VCaP (cell line): ENCODE measurements at regions not wholly inside any gene's neighbourhood (a gene's known extent, or its start where the extent isn't known, plus 50 kb on each side); places are given as distances from the start of the nearest gene placed in this dataset.

Experiments
- H3K27ac ChIP-seq: fragments of 450-650 bp; 2 replicates; pipeline ENCODE4 v1.5.1; 2017
- TF ChIP-seq, protein P1 (sequence below): fragments of 450-650 bp; conservative IDR thresholded peaks from 2 replicates; pipeline ENCODE4 v1.5.1; 2017; ENCODE audit warnings: mild to moderate bottlenecking, moderate library complexity

DNA sequence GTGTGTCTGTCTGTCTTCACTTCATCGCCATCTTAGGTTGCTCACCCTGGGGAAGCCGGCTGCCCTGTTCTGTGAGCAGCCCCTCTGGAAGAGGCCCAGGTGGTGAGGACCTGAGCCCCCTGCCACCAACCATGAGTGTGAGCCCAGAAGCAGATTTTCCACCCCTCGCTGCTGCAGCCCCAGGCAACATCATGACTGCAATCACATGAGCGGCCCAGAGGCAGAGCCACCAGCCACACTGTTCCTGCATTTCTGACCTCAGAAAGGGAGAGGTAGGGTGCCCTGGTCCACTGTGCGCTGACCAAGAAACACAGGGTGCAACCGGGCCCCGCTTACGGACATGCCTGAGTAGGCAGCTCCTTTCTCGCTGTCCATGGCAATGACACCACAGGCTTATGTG lies 92.3 kb upstream of the IQSEC1 start:
- TF ChIP-seq, protein P1, sequence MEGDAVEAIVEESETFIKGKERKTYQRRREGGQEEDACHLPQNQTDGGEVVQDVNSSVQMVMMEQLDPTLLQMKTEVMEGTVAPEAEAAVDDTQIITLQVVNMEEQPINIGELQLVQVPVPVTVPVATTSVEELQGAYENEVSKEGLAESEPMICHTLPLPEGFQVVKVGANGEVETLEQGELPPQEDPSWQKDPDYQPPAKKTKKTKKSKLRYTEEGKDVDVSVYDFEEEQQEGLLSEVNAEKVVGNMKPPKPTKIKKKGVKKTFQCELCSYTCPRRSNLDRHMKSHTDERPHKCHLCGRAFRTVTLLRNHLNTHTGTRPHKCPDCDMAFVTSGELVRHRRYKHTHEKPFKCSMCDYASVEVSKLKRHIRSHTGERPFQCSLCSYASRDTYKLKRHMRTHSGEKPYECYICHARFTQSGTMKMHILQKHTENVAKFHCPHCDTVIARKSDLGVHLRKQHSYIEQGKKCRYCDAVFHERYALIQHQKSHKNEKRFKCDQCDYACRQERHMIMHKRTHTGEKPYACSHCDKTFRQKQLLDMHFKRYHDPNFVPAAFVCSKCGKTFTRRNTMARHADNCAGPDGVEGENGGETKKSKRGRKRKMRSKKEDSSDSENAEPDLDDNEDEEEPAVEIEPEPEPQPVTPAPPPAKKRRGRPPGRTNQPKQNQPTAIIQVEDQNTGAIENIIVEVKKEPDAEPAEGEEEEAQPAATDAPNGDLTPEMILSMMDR = no peak
- no peak overlapping the region for H3K27ac ChIP-seq

DNA sequence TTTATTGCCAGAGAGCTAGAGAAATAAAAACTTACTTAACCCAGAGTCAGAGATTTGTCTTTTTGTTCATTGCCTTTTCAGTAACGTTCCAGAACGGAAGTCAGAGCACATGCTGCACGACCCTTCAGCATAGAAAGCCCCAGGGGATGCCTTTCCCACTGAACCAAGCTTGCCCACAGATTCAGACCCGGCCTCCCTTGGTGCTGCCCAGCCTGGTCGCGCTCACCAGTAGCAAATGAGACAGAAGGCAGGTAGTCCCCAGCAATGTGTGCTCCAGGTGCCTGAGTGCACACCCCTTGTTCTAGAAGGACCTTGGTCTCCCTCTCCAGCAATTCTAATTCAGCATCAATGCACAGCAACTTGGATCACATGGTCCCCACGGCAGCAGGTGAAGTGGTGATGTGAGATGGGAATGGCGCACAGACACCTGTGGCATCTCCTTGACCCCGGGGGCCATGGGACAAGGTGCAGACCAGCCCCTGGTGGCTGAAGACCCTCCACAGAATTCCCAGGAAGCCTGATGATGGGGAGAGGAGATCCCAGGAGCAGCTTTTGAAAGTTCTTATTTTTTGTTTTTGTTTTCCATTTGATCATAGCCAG lies 91.8 kb upstream of the IQSEC1 start:
- TF ChIP-seq, protein P1 = no peak
- no peak overlapping the region for H3K27ac ChIP-seq

DNA sequence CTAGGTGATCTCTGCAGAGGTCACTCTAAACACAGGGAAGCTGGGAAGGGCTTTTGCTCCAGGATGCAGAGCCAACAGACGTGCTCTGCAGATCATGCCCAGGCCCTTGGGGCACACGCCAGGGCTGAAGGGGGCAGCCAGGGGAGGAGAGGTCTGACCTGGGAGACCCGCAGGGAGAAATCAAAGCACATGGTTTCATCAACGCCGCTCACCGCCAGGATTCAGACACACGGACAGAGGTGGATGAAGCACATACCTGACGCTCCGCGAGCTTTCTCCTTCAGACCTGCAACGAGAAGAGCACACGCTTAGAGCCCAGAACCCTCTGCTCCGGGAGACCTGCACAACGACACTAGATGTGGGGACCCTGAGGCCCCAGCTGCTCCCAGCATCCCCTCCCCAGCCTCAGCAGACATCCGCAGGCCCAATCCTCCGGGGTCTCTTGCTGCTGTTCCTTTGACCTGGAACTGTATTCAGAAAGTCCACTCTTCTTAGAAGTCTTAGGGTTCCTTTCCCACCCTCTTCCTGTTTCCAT lies 90.7 kb upstream of the IQSEC1 start:
- H3K27ac ChIP-seq = no peak overlapping the region
- TF ChIP-seq, protein P1 = no peak

DNA sequence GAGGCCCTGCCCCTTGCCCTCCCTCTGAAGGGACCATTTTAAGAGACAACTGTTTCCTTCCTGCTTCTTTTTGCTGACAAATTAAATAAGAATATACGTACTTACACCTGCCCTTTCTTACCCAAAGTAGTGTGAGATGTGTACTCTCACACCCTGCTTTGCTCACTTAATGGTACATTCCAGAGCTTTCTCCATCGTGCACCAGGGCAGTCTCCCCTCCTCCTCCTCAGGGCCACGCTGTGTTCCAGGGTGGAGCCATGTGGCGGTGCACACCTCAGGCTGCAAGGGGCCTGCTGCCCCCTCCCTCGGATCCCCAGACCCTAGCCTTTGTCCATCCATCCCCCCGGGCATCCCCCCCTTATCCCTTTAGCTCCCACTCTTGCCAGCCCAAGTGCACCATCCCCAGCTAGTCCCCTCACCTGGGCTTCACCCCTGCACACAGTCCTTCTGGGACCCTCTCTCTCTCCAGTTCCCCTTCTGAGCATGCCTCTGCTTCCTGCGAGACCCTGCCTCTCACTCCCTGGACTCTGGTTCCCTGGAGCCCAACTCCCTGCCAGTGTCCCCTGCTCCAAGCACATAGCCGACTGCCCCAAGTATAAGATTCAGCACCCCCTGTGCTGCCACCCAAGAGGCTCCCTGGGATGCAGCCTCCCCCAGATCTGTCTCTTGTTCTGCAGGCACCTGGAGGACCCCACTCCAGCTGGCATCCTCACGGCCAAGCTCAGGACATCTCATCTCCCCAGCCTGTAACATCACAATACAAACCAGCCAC lies 89.5 kb upstream of the IQSEC1 start:
- TF ChIP-seq, protein P1 = no peak
- H3K27ac ChIP-seq = peak overlapping the region; percentile 13; the same call in 1 of the 2 replicates

DNA sequence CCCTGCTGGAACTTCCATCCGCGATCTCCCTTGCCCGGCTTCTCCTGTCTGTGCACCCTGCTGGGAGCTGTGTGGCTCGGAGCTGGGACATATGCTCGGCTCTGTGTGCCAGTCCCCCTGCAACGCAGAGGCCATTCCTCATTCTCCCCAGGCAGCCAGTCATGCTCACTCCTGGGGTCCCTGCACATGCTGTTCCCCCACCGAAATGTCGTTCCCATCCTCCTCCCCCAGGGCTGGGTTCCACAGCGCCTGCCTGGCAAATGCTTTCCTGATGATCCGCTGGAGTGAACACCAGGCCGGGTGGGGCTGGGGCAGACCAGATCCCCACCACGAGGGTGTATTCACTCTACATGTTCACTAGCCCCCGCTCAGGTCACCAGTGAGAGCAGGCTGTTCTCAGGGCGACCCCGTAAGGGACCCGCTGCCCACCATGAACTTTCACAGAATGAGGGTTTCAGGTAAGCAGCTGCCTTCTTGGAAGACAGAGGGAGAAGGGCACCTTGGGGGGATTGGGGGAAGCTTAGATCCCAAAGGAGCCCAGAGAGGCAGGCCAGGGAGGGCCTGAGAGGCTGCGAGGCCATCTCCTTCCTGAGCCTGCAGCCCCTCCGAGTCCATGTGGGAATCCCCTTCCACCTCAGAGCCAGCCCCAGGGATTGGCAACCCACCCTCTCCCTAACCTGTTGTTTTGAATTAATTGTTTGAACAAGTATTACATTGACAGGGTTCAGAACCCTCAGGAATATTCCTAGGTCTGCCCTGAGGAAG lies 88.7 kb upstream of the IQSEC1 start:
- H3K27ac ChIP-seq = peak overlapping the region; percentile 13; the same call in 1 of the 2 replicates
- TF ChIP-seq, protein P1 = no peak

DNA sequence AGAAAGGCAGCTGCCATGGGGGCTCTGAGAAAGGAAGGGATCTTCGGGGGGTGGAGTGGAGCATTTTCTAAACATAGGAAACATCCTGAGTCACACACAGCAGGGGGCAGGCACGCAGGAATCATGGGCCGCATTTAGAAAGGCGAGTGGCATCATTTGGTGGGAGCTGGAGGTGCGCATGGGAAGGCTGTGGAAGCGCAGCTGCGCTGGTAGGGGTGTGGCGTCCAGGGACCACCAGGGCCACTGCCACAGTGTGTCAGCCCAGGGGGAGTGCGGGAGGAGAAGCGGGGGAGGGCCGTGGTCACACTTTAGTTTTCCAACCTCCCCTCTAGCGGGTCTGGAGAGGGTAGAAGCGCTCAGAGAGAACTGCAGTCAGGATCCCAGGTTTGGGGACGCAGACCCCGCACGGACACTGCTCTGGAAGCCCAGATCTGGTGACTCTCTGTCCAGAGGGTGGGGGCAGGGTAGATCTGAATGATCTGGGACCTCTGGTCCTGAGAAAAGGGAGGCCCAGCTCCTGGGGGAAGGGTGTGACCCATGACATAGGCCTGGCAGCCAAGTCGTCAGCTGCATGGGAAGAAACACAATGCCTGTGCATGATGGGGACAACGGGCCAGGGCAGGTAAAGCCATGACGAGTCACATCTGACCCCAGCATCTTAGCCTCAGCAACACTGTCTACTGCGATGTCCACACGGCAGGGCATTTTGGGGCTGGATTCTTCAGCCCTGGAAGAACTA lies 88.0 kb upstream of the IQSEC1 start:
- TF ChIP-seq, protein P1 = no peak
- peak overlapping the region; percentile 40 for H3K27ac ChIP-seq
